IPS-15b (cell line): ENCODE measurements at regions not wholly inside any gene's neighbourhood (a gene's known extent, or its start where the extent isn't known, plus 50 kb on each side); places are given as distances from the start of the nearest gene placed in this dataset.

Experiments
- H3K27me3 ChIP-seq: one replicate; pipeline ENCODE4 v1.6.1; 2013; ENCODE audit warnings: low read length; ENCODE audit not compliant: control insufficient read depth, insufficient read depth
- H3K36me3 ChIP-seq: one replicate; pipeline ENCODE4 v1.6.1; 2013; ENCODE audit warnings: low read length; ENCODE audit not compliant: control insufficient read depth, insufficient read depth
- H3K4me1 ChIP-seq: one replicate; pipeline ENCODE4 v1.6.1; 2013; ENCODE audit warnings: mild to moderate bottlenecking, low read length; ENCODE audit not compliant: control insufficient read depth, insufficient read depth
- H3K4me3 ChIP-seq: one replicate; pipeline ENCODE4 v1.5.1; 2013; ENCODE audit warnings: low read depth, low read length
- H3K9ac ChIP-seq: one replicate; pipeline ENCODE4 v1.6.1; 2013; ENCODE audit warnings: low read depth, mild to moderate bottlenecking, low read length
- H3K9me3 ChIP-seq: one replicate; pipeline ENCODE4 v1.6.1; 2013; ENCODE audit warnings: mild to moderate bottlenecking, low read length; ENCODE audit not compliant: control insufficient read depth, insufficient read depth

- no peaks in the 10 kb centered on the region for H3K9me3 ChIP-seq
- no peak overlapping the region for H3K9ac ChIP-seq
- H3K4me3 ChIP-seq = no peak overlapping the region
- no peaks in the 10 kb centered on the region for H3K36me3 ChIP-seq
- H3K27me3 ChIP-seq = no peaks in the 10 kb centered on the region
- H3K4me1 ChIP-seq = no peaks in the 10 kb centered on the region
Measured at GRCh38 chr14:86423214-86423613, 893.3 kb downstream of the FLRT2 start.

- Histone ChIP-seq H3K4me3 (no peak overlapping the region), H3K4me1 (no peaks in the 10 kb centered on the region), H3K27me3 (no peaks in the 10 kb centered on the region), H3K9ac (no peak overlapping the region), H3K9me3 (no peaks in the 10 kb centered on the region), H3K36me3 (no peaks in the 10 kb centered on the region)
Measured at GRCh38 chr14:86420131-86420530, 890.2 kb downstream of the FLRT2 start.

GRCh38 chr14:86414146-86414545, 884.2 kb downstream of the FLRT2 start:
- no peaks in the 10 kb centered on the region for H3K9me3 ChIP-seq
- H3K4me3 ChIP-seq = no peak overlapping the region
- no peaks in the 10 kb centered on the region for H3K36me3 ChIP-seq
- H3K4me1 ChIP-seq = peaks cover 2% of the 10 kb centered on the region
- H3K27me3 ChIP-seq = no peaks in the 10 kb centered on the region
- no peak overlapping the region for H3K9ac ChIP-seq

- Histone ChIP-seq H3K27me3 (no peaks in the 10 kb centered on the region), H3K4me1 (peaks cover 2% of the 10 kb centered on the region), H3K9me3 (no peaks in the 10 kb centered on the region), H3K4me3 (no peak overlapping the region), H3K36me3 (peaks cover 3% of the 10 kb centered on the region), H3K9ac (no peak overlapping the region)
Measured at GRCh38 chr14:86404989-86405649, 875.2 kb downstream of the FLRT2 start.

- H3K36me3 ChIP-seq = peaks cover 3% of the 10 kb centered on the region
- H3K4me1 ChIP-seq = no peaks in the 10 kb centered on the region
- no peaks in the 10 kb centered on the region for H3K27me3 ChIP-seq
- no peaks in the 10 kb centered on the region for H3K9me3 ChIP-seq
- H3K4me3 ChIP-seq = no peak overlapping the region
- H3K9ac ChIP-seq = no peak overlapping the region
Measured at GRCh38 chr14:86404425-86404824, 874.5 kb downstream of the FLRT2 start.

GRCh38 chr14:86402545-86402944, 872.6 kb downstream of the FLRT2 start:
- H3K36me3 ChIP-seq = peaks cover 3% of the 10 kb centered on the region
- H3K4me3 ChIP-seq = no peak overlapping the region
- H3K9me3 ChIP-seq = no peaks in the 10 kb centered on the region
- no peaks in the 10 kb centered on the region for H3K27me3 ChIP-seq
- no peaks in the 10 kb centered on the region for H3K4me1 ChIP-seq
- no peak overlapping the region for H3K9ac ChIP-seq

- Histone ChIP-seq H3K4me3 (no peak overlapping the region), H3K4me1 (no peaks in the 10 kb centered on the region), H3K36me3 (no peaks in the 10 kb centered on the region), H3K9me3 (no peaks in the 10 kb centered on the region), H3K9ac (no peak overlapping the region), H3K27me3 (no peaks in the 10 kb centered on the region)
Measured at GRCh38 chr14:86391085-86391484, 861.1 kb downstream of the FLRT2 start.

- Histone ChIP-seq H3K9ac (no peak overlapping the region), H3K4me1 (no peaks in the 10 kb centered on the region), H3K4me3 (no peak overlapping the region), H3K27me3 (no peaks in the 10 kb centered on the region), H3K36me3 (no peaks in the 10 kb centered on the region), H3K9me3 (no peaks in the 10 kb centered on the region)
Measured at GRCh38 chr14:86388216-86388615, 858.3 kb downstream of the FLRT2 start.

- H3K27me3 ChIP-seq = no peaks in the 10 kb centered on the region
Measured at GRCh38 chr14:86373886-86374285, 843.9 kb downstream of the FLRT2 start.

GRCh38 chr14:86372402-86372801, 842.5 kb downstream of the FLRT2 start:
- H3K9me3 ChIP-seq = peaks cover 4% of the 10 kb centered on the region
- H3K27me3 ChIP-seq = no peaks in the 10 kb centered on the region
- H3K9ac ChIP-seq = no peak overlapping the region
- H3K4me1 ChIP-seq = no peaks in the 10 kb centered on the region
- no peak overlapping the region for H3K4me3 ChIP-seq
- no peaks in the 10 kb centered on the region for H3K36me3 ChIP-seq

More at GRCh38 chr14:86373886-86374285, 843.9 kb downstream of the FLRT2 start:
- Histone ChIP-seq H3K4me1 (no peaks in the 10 kb centered on the region), H3K36me3 (no peaks in the 10 kb centered on the region), H3K9ac (no peak overlapping the region), H3K9me3 (peaks cover 4% of the 10 kb centered on the region), H3K4me3 (no peak overlapping the region)

GRCh38 chr14:86364634-86365033, 834.7 kb downstream of the FLRT2 start:
- Histone ChIP-seq H3K9me3 (no peaks in the 10 kb centered on the region), H3K4me1 (no peaks in the 10 kb centered on the region), H3K27me3 (no peaks in the 10 kb centered on the region), H3K9ac (no peak overlapping the region), H3K4me3 (no peak overlapping the region), H3K36me3 (no peaks in the 10 kb centered on the region)

- Histone ChIP-seq H3K9me3 (no peaks in the 10 kb centered on the region), H3K4me1 (no peaks in the 10 kb centered on the region), H3K4me3 (no peak overlapping the region), H3K9ac (no peak overlapping the region), H3K36me3 (no peaks in the 10 kb centered on the region), H3K27me3 (no peaks in the 10 kb centered on the region)
Measured at GRCh38 chr14:86363576-86363975, 833.6 kb downstream of the FLRT2 start.
